Endothelial cell (in vitro differentiated cells): ENCODE measurements at regions not wholly inside any gene's neighbourhood (a gene's known extent, or its start where the extent isn't known, plus 50 kb on each side); places are given as distances from the start of the nearest gene placed in this dataset.
"Not testable (repeated sequence)": the region's sequence is repeated elsewhere in the genome, so short reads cannot be mapped to it uniquely, and the experiment has no call there.

Source experiments
- DNase-seq: peaks from one replicate; pipeline ENCODE4 v3.0.0; 2021; ENCODE audit warnings: low spot score
- H3K27ac Mint-ChIP-seq: one replicate; pipeline ENCODE4 v1.8.0; 2021; ENCODE audit warnings: mixed read lengths, inconsistent platforms; ENCODE audit not compliant: unreplicated experiment
- H3K27me3 Mint-ChIP-seq: one replicate; pipeline ENCODE4 v1.8.0; 2021; ENCODE audit warnings: mild to moderate bottlenecking, moderate library complexity, mixed read lengths, inconsistent platforms; ENCODE audit not compliant: unreplicated experiment
- H3K36me3 Mint-ChIP-seq: one replicate; pipeline ENCODE4 v1.8.0; 2021; ENCODE audit warnings: mild to moderate bottlenecking, low read depth, mixed read lengths, inconsistent platforms; ENCODE audit not compliant: unreplicated experiment
- H3K4me1 Mint-ChIP-seq: one replicate; pipeline ENCODE4 v1.8.0; 2021; ENCODE audit warnings: mild to moderate bottlenecking, mixed read lengths, inconsistent platforms; ENCODE audit not compliant: unreplicated experiment
- H3K4me3 Mint-ChIP-seq: one replicate; pipeline ENCODE4 v1.8.0; 2021; ENCODE audit warnings: mild to moderate bottlenecking, mixed read lengths, inconsistent platforms; ENCODE audit not compliant: unreplicated experiment
- H3K9me3 Mint-ChIP-seq: one replicate; pipeline ENCODE4 v1.8.0; 2021; ENCODE audit warnings: mixed read lengths, inconsistent platforms; ENCODE audit not compliant: unreplicated experiment

- DNase-seq, H3K27me3 Mint-ChIP-seq, H3K36me3 Mint-ChIP-seq, H3K9me3 Mint-ChIP-seq, H3K4me3 Mint-ChIP-seq, H3K27ac Mint-ChIP-seq, H3K4me1 Mint-ChIP-seq: not testable (repeated sequence)
These were observed 54.7 kb downstream of the OR4M2 start for GRCh38 chr15:22134941-22135566.

- H3K4me1 Mint-ChIP-seq, H3K36me3 Mint-ChIP-seq, H3K27ac Mint-ChIP-seq, DNase-seq, H3K27me3 Mint-ChIP-seq, H3K4me3 Mint-ChIP-seq, H3K9me3 Mint-ChIP-seq: not testable (repeated sequence)
These were observed 57.2 kb downstream of the OR4M2 start for GRCh38 chr15:22137572-22137971.

GRCh38 chr15:22141106-22141505 is 60.8 kb downstream of the OR4M2 start:
- not testable (repeated sequence) for H3K4me3 Mint-ChIP-seq, H3K4me1 Mint-ChIP-seq, H3K36me3 Mint-ChIP-seq, H3K9me3 Mint-ChIP-seq, H3K27me3 Mint-ChIP-seq, DNase-seq, H3K27ac Mint-ChIP-seq

GRCh38 chr15:22148109-22148508 is 67.8 kb downstream of the OR4M2 start:
- H3K4me1 Mint-ChIP-seq, DNase-seq, H3K36me3 Mint-ChIP-seq, H3K4me3 Mint-ChIP-seq, H3K27ac Mint-ChIP-seq, H3K9me3 Mint-ChIP-seq, H3K27me3 Mint-ChIP-seq: not testable (repeated sequence)

- H3K9me3 Mint-ChIP-seq, H3K27ac Mint-ChIP-seq, DNase-seq, H3K36me3 Mint-ChIP-seq, H3K27me3 Mint-ChIP-seq, H3K4me1 Mint-ChIP-seq, H3K4me3 Mint-ChIP-seq: not testable (repeated sequence)
These were observed 77.9 kb downstream of the OR4M2 start for GRCh38 chr15:22158243-22158642.

- not testable (repeated sequence) for H3K36me3 Mint-ChIP-seq, H3K4me3 Mint-ChIP-seq, H3K27me3 Mint-ChIP-seq, H3K9me3 Mint-ChIP-seq, DNase-seq, H3K4me1 Mint-ChIP-seq, H3K27ac Mint-ChIP-seq
These were observed 80.0 kb downstream of the OR4M2 start for GRCh38 chr15:22160283-22160682.

- not testable (repeated sequence) for H3K27me3 Mint-ChIP-seq, H3K9me3 Mint-ChIP-seq, H3K36me3 Mint-ChIP-seq, H3K4me1 Mint-ChIP-seq, H3K4me3 Mint-ChIP-seq, DNase-seq, H3K27ac Mint-ChIP-seq
These were observed 80.4 kb downstream of the OR4M2 start for GRCh38 chr15:22160741-22161140.

GRCh38 chr15:22161398-22161797 is 81.1 kb downstream of the OR4M2 start:
- not testable (repeated sequence) for H3K4me1 Mint-ChIP-seq, H3K27ac Mint-ChIP-seq, DNase-seq, H3K4me3 Mint-ChIP-seq, H3K27me3 Mint-ChIP-seq, H3K36me3 Mint-ChIP-seq, H3K9me3 Mint-ChIP-seq

GRCh38 chr15:22163715-22164114 is 83.4 kb downstream of the OR4M2 start:
- H3K9me3 Mint-ChIP-seq, H3K27me3 Mint-ChIP-seq, H3K4me1 Mint-ChIP-seq, H3K27ac Mint-ChIP-seq, H3K36me3 Mint-ChIP-seq, H3K4me3 Mint-ChIP-seq, DNase-seq: not testable (repeated sequence)

GRCh38 chr15:22167521-22167920 is 87.2 kb downstream of the OR4M2 start:
- H3K4me3 Mint-ChIP-seq, H3K4me1 Mint-ChIP-seq, H3K9me3 Mint-ChIP-seq, H3K36me3 Mint-ChIP-seq, H3K27ac Mint-ChIP-seq, DNase-seq, H3K27me3 Mint-ChIP-seq: not testable (repeated sequence)

GRCh38 chr15:22173029-22173998 is 93.0 kb downstream of the OR4M2 start:
- H3K27me3 Mint-ChIP-seq, H3K27ac Mint-ChIP-seq, H3K4me3 Mint-ChIP-seq, H3K9me3 Mint-ChIP-seq, H3K36me3 Mint-ChIP-seq, DNase-seq, H3K4me1 Mint-ChIP-seq: not testable (repeated sequence)

GRCh38 chr15:22174088-22174487 is 93.8 kb downstream of the OR4M2 start:
- not testable (repeated sequence) for H3K27ac Mint-ChIP-seq, H3K4me3 Mint-ChIP-seq, H3K36me3 Mint-ChIP-seq, H3K9me3 Mint-ChIP-seq, DNase-seq, H3K4me1 Mint-ChIP-seq, H3K27me3 Mint-ChIP-seq
